HL-60 (cell line): ENCODE measurements at regions not wholly inside any gene's neighbourhood (a gene's known extent, or its start where the extent isn't known, plus 50 kb on each side); places are given as distances from the start of the nearest gene placed in this dataset.
"Not testable (repeated sequence)": the region's sequence is repeated elsewhere in the genome, so short reads cannot be mapped to it uniquely, and the experiment has no call there.

Experiments
- DNase-seq, 2 experiments: peaks; one replicate each; pipeline ENCODE4 v3.0.0-alpha.2; 2010 to 2020; ENCODE audit warnings: low read depth in 1 of 2, low spot score in 1 of 2
- H3K27ac ChIP-seq: fragments of 250-450 bp; sonication (Bioruptor Pico); replicated peaks from 2 replicates; pipeline ENCODE4 v1.5.1; 2020; ENCODE audit warnings: mild to moderate bottlenecking, moderate library complexity
- H3K27me3 ChIP-seq: fragments of 250-450 bp; sonication (Bioruptor Pico); 2 replicates; pipeline ENCODE4 v1.5.1; 2021; ENCODE audit warnings: mild to moderate bottlenecking, moderate library complexity; ENCODE audit not compliant: insufficient read depth, poor library complexity, severe bottlenecking
- H3K4me3 ChIP-seq: replicated peaks from 2 replicates; pipeline ENCODE4 v1.5.1; 2011; ENCODE audit warnings: mild to moderate bottlenecking, control low read depth, low read length; ENCODE audit not compliant: insufficient read depth
- CTCF ChIP-seq: IDR thresholded peaks from one replicate; pipeline ENCODE4 v1.5.1; 2011; ENCODE audit warnings: low read length, control low read depth, inconsistent platforms; ENCODE audit not compliant: insufficient read depth
- GABPA ChIP-seq: IDR thresholded peaks from 2 replicates; pipeline ENCODE4 v1.6.1; 2012; ENCODE audit warnings: low read depth
- POLR2AphosphoS5 ChIP-seq: IDR thresholded peaks from 2 replicates; pipeline ENCODE4 v1.6.1; 2012; ENCODE audit warnings: low read depth
- REST ChIP-seq: IDR thresholded peaks from 2 replicates; pipeline ENCODE4 v1.6.1; 2012; ENCODE audit warnings: low read depth; ENCODE audit not compliant: insufficient replicate concordance
- SPI1 ChIP-seq: IDR thresholded peaks from 2 replicates; pipeline ENCODE4 v1.6.1; 2012; ENCODE audit warnings: low read depth, mild to moderate bottlenecking, borderline replicate concordance

- H3K4me3 ChIP-seq, result no peak overlapping the region
- no peaks in the 10 kb centered on the region for H3K27me3 ChIP-seq
- H3K27ac ChIP-seq, result no peak overlapping the region
- no peak for DNase-seq
- no peak for TF ChIP-seq CTCF
- no peak for TF ChIP-seq POLR2AphosphoS5
- no peak for TF ChIP-seq REST
- TF ChIP-seq SPI1, result no peak
- TF ChIP-seq GABPA, result no peak
Measured at GRCh38 chr17:63082952-63083351, 116.9 kb downstream of the TANC2 start.

- Histone ChIP-seq H3K27me3 (no peaks in the 10 kb centered on the region), H3K4me3 (no peak overlapping the region), H3K27ac (no peak overlapping the region)
- DNase-seq, result no peak
- TF ChIP-seq CTCF (no peak), SPI1 (no peak)
Measured at GRCh38 chr17:63086483-63087185, 120.6 kb downstream of the TANC2 start.

GRCh38 chr17:63090358-63091114 is 124.5 kb downstream of the TANC2 start:
- DNase-seq, H3K27me3 ChIP-seq, H3K4me3 ChIP-seq, H3K27ac ChIP-seq: not testable (repeated sequence)

- not testable (repeated sequence) for DNase-seq, H3K27me3 ChIP-seq, H3K4me3 ChIP-seq, H3K27ac ChIP-seq
Measured at GRCh38 chr17:63091909-63092308, 125.9 kb downstream of the TANC2 start.

GRCh38 chr17:63094631-63095030 is 128.6 kb downstream of the TANC2 start:
- Histone ChIP-seq H3K27me3 (no peaks in the 10 kb centered on the region), H3K27ac (no peak overlapping the region), H3K4me3 (no peak overlapping the region)
- no peak for DNase-seq
- TF ChIP-seq SPI1 (no peak), CTCF (no peak), GABPA (no peak), REST (no peak), POLR2AphosphoS5 (no peak)
